Neural cell (in vitro differentiated cells): ENCODE measurements at regions not wholly inside any gene's neighbourhood (a gene's known extent, or its start where the extent isn't known, plus 50 kb on each side); places are given as distances from the start of the nearest gene placed in this dataset.

Experiments
- EZH2 ChIP-seq: fragments of 200-600, 300-800 bp; shearing (Covaris generic), sonication (generic); IDR thresholded peaks from 2 replicates; pipeline ENCODE4 v1.6.1; 2014; ENCODE audit warnings: antibody characterized with exemption, low read length, borderline replicate concordance, mild to moderate bottlenecking; ENCODE audit not compliant: insufficient read depth, poor library complexity, severe bottlenecking
- TF ChIP-seq, protein P1 (sequence below): fragments of 450-650 bp; IDR thresholded peaks from 2 replicates; pipeline ENCODE4 v1.5.1; 2014; ENCODE audit warnings: antibody characterized with exemption, mild to moderate bottlenecking, moderate library complexity; ENCODE audit not compliant: poor library complexity, severe bottlenecking

- TF ChIP-seq, protein P1, sequence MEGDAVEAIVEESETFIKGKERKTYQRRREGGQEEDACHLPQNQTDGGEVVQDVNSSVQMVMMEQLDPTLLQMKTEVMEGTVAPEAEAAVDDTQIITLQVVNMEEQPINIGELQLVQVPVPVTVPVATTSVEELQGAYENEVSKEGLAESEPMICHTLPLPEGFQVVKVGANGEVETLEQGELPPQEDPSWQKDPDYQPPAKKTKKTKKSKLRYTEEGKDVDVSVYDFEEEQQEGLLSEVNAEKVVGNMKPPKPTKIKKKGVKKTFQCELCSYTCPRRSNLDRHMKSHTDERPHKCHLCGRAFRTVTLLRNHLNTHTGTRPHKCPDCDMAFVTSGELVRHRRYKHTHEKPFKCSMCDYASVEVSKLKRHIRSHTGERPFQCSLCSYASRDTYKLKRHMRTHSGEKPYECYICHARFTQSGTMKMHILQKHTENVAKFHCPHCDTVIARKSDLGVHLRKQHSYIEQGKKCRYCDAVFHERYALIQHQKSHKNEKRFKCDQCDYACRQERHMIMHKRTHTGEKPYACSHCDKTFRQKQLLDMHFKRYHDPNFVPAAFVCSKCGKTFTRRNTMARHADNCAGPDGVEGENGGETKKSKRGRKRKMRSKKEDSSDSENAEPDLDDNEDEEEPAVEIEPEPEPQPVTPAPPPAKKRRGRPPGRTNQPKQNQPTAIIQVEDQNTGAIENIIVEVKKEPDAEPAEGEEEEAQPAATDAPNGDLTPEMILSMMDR: no peak
- TF ChIP-seq EZH2: no peak
These were observed 312.5 kb upstream of the ANO3 start for GRCh38 chr11:26019386-26019785.
